Activated T-cell treated with anti-CD3 and anti-CD28 coated beads for 24 hours (primary cell): ENCODE measurements at regions not wholly inside any gene's neighbourhood (a gene's known extent, or its start where the extent isn't known, plus 50 kb on each side); places are given as distances from the start of the nearest gene placed in this dataset.

Experiments used
- DNase-seq: peaks from one replicate; pipeline ENCODE4 v3.0.0-alpha.2; 2020; ENCODE audit warnings: low read depth

GRCh38 chr3:193989186-193989585 is 146.8 kb upstream of the HES1 start:
- no peak for DNase-seq

GRCh38 chr3:193991666-193992424 is 144.1 kb upstream of the HES1 start:
- DNase-seq = no peak

GRCh38 chr3:193992425-193993037 is 143.4 kb upstream of the HES1 start:
- DNase-seq = no peak

GRCh38 chr3:193996221-193996620 is 139.7 kb upstream of the HES1 start:
- no peak for DNase-seq

GRCh38 chr3:193996641-193997089 is 139.3 kb upstream of the HES1 start:
- DNase-seq = no peak

- no peak for DNase-seq
Observed at GRCh38 chr3:193997228-193998122, 138.5 kb upstream of the HES1 start.

GRCh38 chr3:193998123-193998448 is 137.9 kb upstream of the HES1 start:
- DNase-seq = no peak

- DNase-seq = no peak
Observed at GRCh38 chr3:193998628-193999195, 137.2 kb upstream of the HES1 start.

GRCh38 chr3:194000100-194000499 is 135.8 kb upstream of the HES1 start:
- DNase-seq = no peak

GRCh38 chr3:194000712-194001111 is 135.2 kb upstream of the HES1 start:
- no peak for DNase-seq

- DNase-seq = no peak
Observed at GRCh38 chr3:194001728-194002459, 134.1 kb upstream of the HES1 start.

- DNase-seq = peak; percentile 11
Observed at GRCh38 chr3:194003114-194004057, 132.6 kb upstream of the HES1 start.

- no peak for DNase-seq
Observed at GRCh38 chr3:194005930-194006501, 129.9 kb upstream of the HES1 start.

- no peak for DNase-seq
Observed at GRCh38 chr3:194007592-194008337, 128.2 kb upstream of the HES1 start.

GRCh38 chr3:194009019-194009418 is 126.9 kb upstream of the HES1 start:
- no peak for DNase-seq

GRCh38 chr3:194009892-194010533 is 125.9 kb upstream of the HES1 start:
- no peak for DNase-seq

GRCh38 chr3:194011807-194012206 is 124.1 kb upstream of the HES1 start:
- DNase-seq = no peak

- no peak for DNase-seq
Observed at GRCh38 chr3:194013928-194014327, 122.0 kb upstream of the HES1 start.

GRCh38 chr3:194014756-194015155 is 121.2 kb upstream of the HES1 start:
- no peak for DNase-seq
